SK-N-SH treated with all-trans-retinoic acid at 6 μM for 48 hours (cell line): ENCODE measurements at regions not wholly inside any gene's neighbourhood (a gene's known extent, or its start where the extent isn't known, plus 50 kb on each side); places are given as distances from the start of the nearest gene placed in this dataset.

Source experiments
- ARNTL ChIP-seq: fragments of 450-650 bp; formaldehyde crosslinking; IDR thresholded peaks from 2 replicates; pipeline ENCODE4 v1.5.0; 2020; ENCODE audit warnings: low read depth, mild to moderate bottlenecking, moderate library complexity, borderline replicate concordance
- BACH2 ChIP-seq: fragments of 250-450 bp; sonication (Bioruptor Pico); IDR thresholded peaks from 2 replicates; pipeline ENCODE4 v1.9.0; 2021; ENCODE audit warnings: mild to moderate bottlenecking, borderline replicate concordance
- CSDC2 ChIP-seq: fragments of 250-450 bp; sonication (Bioruptor Pico); IDR thresholded peaks from 2 replicates; pipeline ENCODE4 v1.5.0; 2020; ENCODE audit warnings: mild to moderate bottlenecking, moderate library complexity
- GLIS3 ChIP-seq: fragments of 250-450 bp; sonication (Bioruptor Pico); IDR thresholded peaks from 2 replicates; pipeline ENCODE4 v1.5.0; 2020; ENCODE audit warnings: mild to moderate bottlenecking, moderate library complexity
- PATZ1 ChIP-seq: fragments of 250-450 bp; sonication (Bioruptor Pico); IDR thresholded peaks from 2 replicates; pipeline ENCODE4 v1.8.0; 2020; ENCODE audit warnings: mild to moderate bottlenecking, moderate library complexity, borderline replicate concordance
- RARB ChIP-seq: fragments of 250-450 bp; sonication (Bioruptor Pico); IDR thresholded peaks from 2 replicates; pipeline ENCODE4 v1.8.0; 2021; ENCODE audit warnings: mild to moderate bottlenecking, moderate library complexity
- SNAI2 ChIP-seq: fragments of 250-450 bp; sonication (Bioruptor Pico); IDR thresholded peaks from 2 replicates; pipeline ENCODE4 v1.5.0; 2020; ENCODE audit warnings: mild to moderate bottlenecking, moderate library complexity
- TCF4 ChIP-seq: fragments of 250-450 bp; sonication (Bioruptor Pico); IDR thresholded peaks from 2 replicates; pipeline ENCODE4 v1.8.0; 2021; ENCODE audit warnings: mild to moderate bottlenecking, moderate library complexity, borderline replicate concordance
- ZFP30 ChIP-seq: fragments of 450-650 bp; formaldehyde crosslinking; IDR thresholded peaks from 2 replicates; pipeline ENCODE4 v1.5.0; 2022; ENCODE audit warnings: mild to moderate bottlenecking, moderate library complexity
- ZNF8 ChIP-seq: fragments of 450-650 bp; formaldehyde crosslinking; IDR thresholded peaks from 2 replicates; pipeline ENCODE4 v1.5.0; 2020; ENCODE audit warnings: mild to moderate bottlenecking, moderate library complexity
- TF ChIP-seq, protein P1 (sequence below): fragments of 250-450 bp; sonication (Bioruptor Pico); IDR thresholded peaks from 2 replicates; pipeline ENCODE4 v1.8.0; 2021; ENCODE audit warnings: low read depth, mild to moderate bottlenecking, moderate library complexity, borderline replicate concordance
- TF ChIP-seq, protein P2 (sequence below): fragments of 250-450 bp; sonication (Bioruptor Pico); IDR thresholded peaks from 2 replicates; pipeline ENCODE4 v1.5.1; 2020; ENCODE audit warnings: low read depth, mild to moderate bottlenecking, moderate library complexity
- TF ChIP-seq, protein P3 (sequence below): fragments of 250-450 bp; sonication (Bioruptor Pico); IDR thresholded peaks from 2 replicates; pipeline ENCODE4 v1.5.0; 2020; ENCODE audit warnings: mild to moderate bottlenecking, moderate library complexity

DNA sequence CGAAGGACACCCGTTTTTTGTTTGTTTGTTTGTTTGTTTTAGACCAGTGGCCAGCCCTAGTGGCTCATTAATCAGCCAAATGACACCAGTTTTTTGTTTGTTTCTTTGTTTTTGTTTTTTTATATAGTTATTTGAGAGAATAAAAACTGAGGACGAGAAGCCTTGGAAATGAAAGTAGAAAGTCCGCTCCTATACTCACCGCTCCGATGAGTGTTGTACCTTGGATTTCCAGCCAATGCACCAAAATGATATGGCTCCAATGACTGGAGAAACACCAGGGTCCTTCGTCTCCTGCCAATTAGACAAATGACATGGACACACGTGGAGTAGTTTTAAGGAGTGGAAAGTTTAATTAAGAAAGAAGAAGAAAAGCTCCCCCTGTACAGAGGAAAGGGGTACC, 87.9 kb downstream of the ZXDA start:
- TF ChIP-seq GLIS3 (CRISPR knock-in tag), result no peak
- no peak for TF ChIP-seq TCF4 (CRISPR knock-in tag)
- no peak for TF ChIP-seq ARNTL
- TF ChIP-seq, protein P1, sequence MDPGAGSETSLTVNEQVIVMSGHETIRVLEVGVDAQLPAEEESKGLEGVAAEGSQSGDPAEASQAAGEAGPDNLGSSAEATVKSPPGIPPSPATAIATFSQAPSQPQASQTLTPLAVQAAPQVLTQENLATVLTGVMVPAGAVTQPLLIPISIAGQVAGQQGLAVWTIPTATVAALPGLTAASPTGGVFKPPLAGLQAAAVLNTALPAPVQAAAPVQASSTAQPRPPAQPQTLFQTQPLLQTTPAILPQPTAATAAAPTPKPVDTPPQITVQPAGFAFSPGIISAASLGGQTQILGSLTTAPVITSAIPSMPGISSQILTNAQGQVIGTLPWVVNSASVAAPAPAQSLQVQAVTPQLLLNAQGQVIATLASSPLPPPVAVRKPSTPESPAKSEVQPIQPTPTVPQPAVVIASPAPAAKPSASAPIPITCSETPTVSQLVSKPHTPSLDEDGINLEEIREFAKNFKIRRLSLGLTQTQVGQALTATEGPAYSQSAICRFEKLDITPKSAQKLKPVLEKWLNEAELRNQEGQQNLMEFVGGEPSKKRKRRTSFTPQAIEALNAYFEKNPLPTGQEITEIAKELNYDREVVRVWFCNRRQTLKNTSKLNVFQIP (CRISPR knock-in tag), result no peak
- no peak for TF ChIP-seq RARB (CRISPR knock-in tag)
- TF ChIP-seq, protein P2, sequence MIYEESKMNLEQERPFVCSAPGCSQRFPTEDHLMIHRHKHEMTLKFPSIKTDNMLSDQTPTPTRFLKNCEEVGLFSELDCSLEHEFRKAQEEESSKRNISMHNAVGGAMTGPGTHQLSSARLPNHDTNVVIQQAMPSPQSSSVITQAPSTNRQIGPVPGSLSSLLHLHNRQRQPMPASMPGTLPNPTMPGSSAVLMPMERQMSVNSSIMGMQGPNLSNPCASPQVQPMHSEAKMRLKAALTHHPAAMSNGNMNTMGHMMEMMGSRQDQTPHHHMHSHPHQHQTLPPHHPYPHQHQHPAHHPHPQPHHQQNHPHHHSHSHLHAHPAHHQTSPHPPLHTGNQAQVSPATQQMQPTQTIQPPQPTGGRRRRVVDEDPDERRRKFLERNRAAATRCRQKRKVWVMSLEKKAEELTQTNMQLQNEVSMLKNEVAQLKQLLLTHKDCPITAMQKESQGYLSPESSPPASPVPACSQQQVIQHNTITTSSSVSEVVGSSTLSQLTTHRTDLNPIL (CRISPR knock-in tag), result no peak
- TF ChIP-seq, protein P3, sequence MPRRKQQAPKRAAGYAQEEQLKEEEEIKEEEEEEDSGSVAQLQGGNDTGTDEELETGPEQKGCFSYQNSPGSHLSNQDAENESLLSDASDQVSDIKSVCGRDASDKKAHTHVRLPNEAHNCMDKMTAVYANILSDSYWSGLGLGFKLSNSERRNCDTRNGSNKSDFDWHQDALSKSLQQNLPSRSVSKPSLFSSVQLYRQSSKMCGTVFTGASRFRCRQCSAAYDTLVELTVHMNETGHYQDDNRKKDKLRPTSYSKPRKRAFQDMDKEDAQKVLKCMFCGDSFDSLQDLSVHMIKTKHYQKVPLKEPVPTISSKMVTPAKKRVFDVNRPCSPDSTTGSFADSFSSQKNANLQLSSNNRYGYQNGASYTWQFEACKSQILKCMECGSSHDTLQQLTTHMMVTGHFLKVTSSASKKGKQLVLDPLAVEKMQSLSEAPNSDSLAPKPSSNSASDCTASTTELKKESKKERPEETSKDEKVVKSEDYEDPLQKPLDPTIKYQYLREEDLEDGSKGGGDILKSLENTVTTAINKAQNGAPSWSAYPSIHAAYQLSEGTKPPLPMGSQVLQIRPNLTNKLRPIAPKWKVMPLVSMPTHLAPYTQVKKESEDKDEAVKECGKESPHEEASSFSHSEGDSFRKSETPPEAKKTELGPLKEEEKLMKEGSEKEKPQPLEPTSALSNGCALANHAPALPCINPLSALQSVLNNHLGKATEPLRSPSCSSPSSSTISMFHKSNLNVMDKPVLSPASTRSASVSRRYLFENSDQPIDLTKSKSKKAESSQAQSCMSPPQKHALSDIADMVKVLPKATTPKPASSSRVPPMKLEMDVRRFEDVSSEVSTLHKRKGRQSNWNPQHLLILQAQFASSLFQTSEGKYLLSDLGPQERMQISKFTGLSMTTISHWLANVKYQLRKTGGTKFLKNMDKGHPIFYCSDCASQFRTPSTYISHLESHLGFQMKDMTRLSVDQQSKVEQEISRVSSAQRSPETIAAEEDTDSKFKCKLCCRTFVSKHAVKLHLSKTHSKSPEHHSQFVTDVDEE (CRISPR knock-in tag), result no peak
- no peak for TF ChIP-seq ZFP30 (CRISPR knock-in tag)
- no peak for TF ChIP-seq CSDC2 (CRISPR knock-in tag)
- TF ChIP-seq PATZ1 (CRISPR knock-in tag), result no peak
- no peak for TF ChIP-seq ZNF8 (CRISPR knock-in tag)
- TF ChIP-seq SNAI2, result no peak
- TF ChIP-seq BACH2 (CRISPR knock-in tag), result no peak
